ENCODE measurements at regions not wholly inside any gene's neighbourhood (a gene's known extent, or its start where the extent isn't known, plus 50 kb on each side); places are given as distances from the start of the nearest gene placed in this dataset.

- no peaks in the 10 kb centered on the region for H3F3A ChIP-seq (replicated peaks; ENCODE audit: insufficient read depth)
- POLR2A ChIA-PET: no interaction called here
- 29% methylated on average over 4 of the region's 4 CpGs for WGBS (ENCODE audit: low lambda C conversion rate)
Observed at GRCh38 chr2:128523457-128523856, 204.8 kb upstream of the HS6ST1 start.

GRCh38 chr2:128524183-128524582 lies 205.5 kb upstream of the HS6ST1 start:
- Histone ChIP-seq H3K79me2 (ENCODE audit: insufficient read depth) (no peaks in the 10 kb centered on the region), H3K4me2 (no peak overlapping the region), H3K36me3 (replicated peaks in 1 of 2; ENCODE audit: control insufficient read depth in 1 of 2, insufficient read depth in 2 of 2, low read length in 1 of 2) (no peaks in the 10 kb centered on the region), H3F3A (replicated peaks; ENCODE audit: insufficient read depth) (no peaks in the 10 kb centered on the region), H2AFZ (ENCODE audit: low read depth) (no peak overlapping the region), H3K9me2 (no peaks in the 10 kb centered on the region), H3K4me1 (ENCODE audit: control insufficient read depth in 1 of 2, insufficient read depth in 2 of 2, low read depth in 1 of 2, low read length in 1 of 2) (peaks cover 0 to 8% of the 10 kb centered on the region in 2 experiments; a peak in 1 of 4 replicates), H4K20me1 (ENCODE audit: insufficient read depth) (no peaks in the 10 kb centered on the region), H3K9me3 (no peaks in the 10 kb centered on the region), H3K9ac (no peak overlapping the region), H3K27me3 (ENCODE audit: insufficient read depth) (no peaks in the 10 kb centered on the region), H3K27ac (ENCODE audit: low read depth in 2 of 2, low read length in 1 of 2) (no peak overlapping the region), H3K4me3 (ENCODE audit: low read depth in 2 of 2, low read length in 1 of 2) (no peak overlapping the region)
- ChIA-PET CTCF (interaction anchor here (1.4 kb wide), 1 partner anchor 12 kb away, joined by 3 read pairs; no protein-coding TSS in a partner anchor), POLR2A (no interaction called here)
- no peak for TF ChIP-seq MEF2A (IDR thresholded peaks at IDR 0.05; ENCODE audit: borderline replicate concordance, low read depth)
- TF ChIP-seq YY1 (IDR thresholded peaks at IDR 0.05; ENCODE audit: low read depth): no peak
- TF ChIP-seq FOXJ3 (CRISPR knock-in tag; IDR thresholded peaks at IDR 0.05): no peak
- no peak for TF ChIP-seq NRF1 (IDR thresholded peaks at IDR 0.05; ENCODE audit: low read depth, low read length)
- TF ChIP-seq ZBTB33 (IDR thresholded peaks at IDR 0.05; ENCODE audit: borderline replicate concordance, low read depth): no peak
- TF ChIP-seq EZH2phosphoT487 (IDR thresholded peaks at IDR 0.05; ENCODE audit: borderline replicate concordance, low read depth): no peak
- no peak for TF ChIP-seq IRF3 (IDR thresholded peaks at IDR 0.05; ENCODE audit: low read depth, low read length)
- TF ChIP-seq SIN3A (IDR thresholded peaks at IDR 0.05; ENCODE audit: borderline replicate concordance, low read depth, low read length): no peak
- no peak for TF ChIP-seq PBX3 (IDR thresholded peaks at IDR 0.05)
- no peak for TF ChIP-seq MAX (IDR thresholded peaks at IDR 0.05; ENCODE audit: low read depth)
- no peak for TF ChIP-seq POLR2AphosphoS5 (IDR thresholded peaks at IDR 0.05; ENCODE audit: low read depth, low read length)
- WGBS (ENCODE audit: low lambda C conversion rate): 29% methylated on average over 6 of the region's 6 CpGs
- no peak for DNase-seq

More at GRCh38 chr2:128523457-128523856, 204.8 kb upstream of the HS6ST1 start:
- Histone ChIP-seq H2AFZ (ENCODE audit: low read depth) (no peak overlapping the region), H3K9ac (no peak overlapping the region), H3K9me3 (no peaks in the 10 kb centered on the region), H3K4me1 (ENCODE audit: control insufficient read depth in 1 of 2, insufficient read depth in 2 of 2, low read depth in 1 of 2, low read length in 1 of 2) (peaks cover 0 to 8% of the 10 kb centered on the region in 2 experiments; a peak in 1 of 4 replicates), H4K20me1 (ENCODE audit: insufficient read depth) (no peaks in the 10 kb centered on the region), H3K9me2 (no peaks in the 10 kb centered on the region), H3K36me3 (replicated peaks in 1 of 2; ENCODE audit: control insufficient read depth in 1 of 2, insufficient read depth in 2 of 2, low read length in 1 of 2) (no peaks in the 10 kb centered on the region), H3K4me3 (ENCODE audit: low read depth in 2 of 2, low read length in 1 of 2) (no peak overlapping the region), H3K79me2 (ENCODE audit: insufficient read depth) (no peaks in the 10 kb centered on the region), H3K27ac (ENCODE audit: low read depth in 2 of 2, low read length in 1 of 2) (no peak overlapping the region), H3K4me2 (no peak overlapping the region), H3K27me3 (ENCODE audit: insufficient read depth) (no peaks in the 10 kb centered on the region)
- TF ChIP-seq GATA2 (CRISPR knock-in tag; IDR thresholded peaks at IDR 0.05) (no peak), EP300 (IDR thresholded peaks at IDR 0.05; ENCODE audit: borderline replicate concordance in 1 of 2, low read depth in 1 of 2, low read length in 1 of 2) (no peak), EZH2phosphoT487 (IDR thresholded peaks at IDR 0.05; ENCODE audit: borderline replicate concordance, low read depth) (no peak), RAD21 (IDR thresholded peaks at IDR 0.05; ENCODE audit: low read length) (no peak), TEAD4 (IDR thresholded peaks at IDR 0.05; ENCODE audit: borderline replicate concordance, insufficient read depth) (no peak), NRF1 (IDR thresholded peaks at IDR 0.05; ENCODE audit: low read depth, low read length) (no peak), TAF1 (IDR thresholded peaks at IDR 0.05; ENCODE audit: borderline replicate concordance, low read depth, low read length) (no peak), SIN3A (IDR thresholded peaks at IDR 0.05; ENCODE audit: borderline replicate concordance, low read depth, low read length) (no peak), MXI1 (IDR thresholded peaks at IDR 0.05; ENCODE audit: low read depth, low read length) (no peak), RCOR1 (IDR thresholded peaks at IDR 0.05; ENCODE audit: low read length) (no peak), ELF1 (IDR thresholded peaks at IDR 0.05) (no peak), USF2 (IDR thresholded peaks at IDR 0.05; ENCODE audit: borderline replicate concordance, low read depth, low read length) (no peak), SMC3 (IDR thresholded peaks at IDR 0.05; ENCODE audit: low read depth, low read length) (no peak)
- CTCF ChIA-PET: interaction anchor here (1.4 kb wide), 1 partner anchor 13 kb away, joined by 3 read pairs; no protein-coding TSS in a partner anchor
- no peak for DNase-seq

All from SK-N-SH (cell line).